NK-92 treated with Interleukin-12 subunit alpha and Interleukin-12 subunit beta, amount 100 ng/mL, for 24 hours (cell line): ENCODE measurements at regions not wholly inside any gene's neighbourhood (a gene's known extent, or its start where the extent isn't known, plus 50 kb on each side); places are given as distances from the start of the nearest gene placed in this dataset.
A peak's percentile ranks its signal among the peaks of the same experiment; 100 is the strongest.

Source experiments
- DNase-seq: peaks from one replicate; lab custom pipeline; 2025; lab: John Stamatoyannopoulos, UW

GRCh38 chr16:72508191-72508590 lies 336.2 kb upstream of the PMFBP1 start:
- DNase-seq = no peak

GRCh38 chr16:72502594-72503005 lies 330.6 kb upstream of the PMFBP1 start:
- no peak for DNase-seq

GRCh38 chr16:72501739-72502593 lies 330.0 kb upstream of the PMFBP1 start:
- DNase-seq = peak; percentile 8

GRCh38 chr16:72500545-72500944 lies 328.6 kb upstream of the PMFBP1 start:
- DNase-seq = no peak

GRCh38 chr16:72493716-72494415 lies 321.9 kb upstream of the PMFBP1 start:
- no peak for DNase-seq

GRCh38 chr16:72487283-72487682 lies 315.3 kb upstream of the PMFBP1 start:
- DNase-seq = no peak

- no peak for DNase-seq
Observed at GRCh38 chr16:72482695-72483094, 310.7 kb upstream of the PMFBP1 start.

GRCh38 chr16:72481419-72481818 lies 309.5 kb upstream of the PMFBP1 start:
- no peak for DNase-seq

- no peak for DNase-seq
Observed at GRCh38 chr16:72480911-72481310, 309.0 kb upstream of the PMFBP1 start.

- no peak for DNase-seq
Observed at GRCh38 chr16:72475688-72476087, 303.7 kb upstream of the PMFBP1 start.

- DNase-seq = no peak
Observed at GRCh38 chr16:72474501-72475123, 302.7 kb upstream of the PMFBP1 start.

GRCh38 chr16:72473631-72474030 lies 301.7 kb upstream of the PMFBP1 start:
- DNase-seq = no peak

GRCh38 chr16:72471317-72471924 lies 299.5 kb upstream of the PMFBP1 start:
- no peak for DNase-seq

- no peak for DNase-seq
Observed at GRCh38 chr16:72470541-72470940, 298.6 kb upstream of the PMFBP1 start.

- DNase-seq = no peak
Observed at GRCh38 chr16:72469932-72470331, 298.0 kb upstream of the PMFBP1 start.

- DNase-seq = no peak
Observed at GRCh38 chr16:72468582-72468981, 296.6 kb upstream of the PMFBP1 start.

GRCh38 chr16:72467157-72467759 lies 295.3 kb upstream of the PMFBP1 start:
- DNase-seq = no peak

GRCh38 chr16:72464597-72465368 lies 292.8 kb upstream of the PMFBP1 start:
- DNase-seq = no peak

GRCh38 chr16:72464052-72464451 lies 292.1 kb upstream of the PMFBP1 start:
- DNase-seq = no peak

GRCh38 chr16:72458035-72458434 lies 286.1 kb upstream of the PMFBP1 start:
- no peak for DNase-seq

GRCh38 chr16:72457243-72457940 lies 285.4 kb upstream of the PMFBP1 start:
- DNase-seq = no peak
